Erythroblast (primary cell): ENCODE measurements at regions not wholly inside any gene's neighbourhood (a gene's known extent, or its start where the extent isn't known, plus 50 kb on each side); places are given as distances from the start of the nearest gene placed in this dataset.
A peak's percentile ranks its signal among the peaks of the same experiment; 100 is the strongest.

Source experiments
- DNase-seq, 2 experiments: peaks; one replicate each; lab custom pipeline; 2025; lab: John Stamatoyannopoulos, UW
- GATA1 ChIP-seq: IDR thresholded peaks from 2 replicates; pipeline ENCODE4 v1.6.1; 2011; ENCODE audit warnings: low read depth, mild to moderate bottlenecking, control low read depth, low read length, moderate library complexity
- POLR2A ChIP-seq: IDR thresholded peaks from 2 replicates; pipeline ENCODE4 v1.6.1; 2011; ENCODE audit warnings: mild to moderate bottlenecking, low read length

- TF ChIP-seq GATA1: no peak
- TF ChIP-seq POLR2A: no peak
Observed at GRCh38 chr1:185627171-185627570, 107.0 kb upstream of the HMCN1 start.

DNA sequence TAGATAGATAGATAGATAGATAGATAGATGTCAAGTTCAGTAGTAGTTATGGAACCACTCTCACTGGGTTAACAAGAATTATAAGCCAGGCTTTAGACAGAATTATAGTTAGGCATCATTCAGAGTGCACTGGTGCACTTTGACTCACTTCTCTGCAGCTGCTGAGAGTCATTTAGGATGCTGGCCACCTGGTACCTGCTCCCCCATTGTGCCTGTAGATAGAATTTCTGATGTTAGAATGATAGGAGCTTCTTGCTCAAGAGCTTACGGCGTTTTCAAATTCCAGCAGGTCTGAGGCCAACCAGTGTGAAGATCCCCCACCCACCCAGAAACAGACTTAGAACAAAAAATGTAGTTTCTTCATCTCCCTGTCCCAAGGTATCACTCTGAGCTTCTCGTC is 107.8 kb upstream of the HMCN1 start:
- no peak for TF ChIP-seq GATA1
- TF ChIP-seq POLR2A: no peak
- DNase-seq: no peak

More at GRCh38 chr1:185627171-185627570, 107.0 kb upstream of the HMCN1 start:
- DNase-seq: no peak

DNA sequence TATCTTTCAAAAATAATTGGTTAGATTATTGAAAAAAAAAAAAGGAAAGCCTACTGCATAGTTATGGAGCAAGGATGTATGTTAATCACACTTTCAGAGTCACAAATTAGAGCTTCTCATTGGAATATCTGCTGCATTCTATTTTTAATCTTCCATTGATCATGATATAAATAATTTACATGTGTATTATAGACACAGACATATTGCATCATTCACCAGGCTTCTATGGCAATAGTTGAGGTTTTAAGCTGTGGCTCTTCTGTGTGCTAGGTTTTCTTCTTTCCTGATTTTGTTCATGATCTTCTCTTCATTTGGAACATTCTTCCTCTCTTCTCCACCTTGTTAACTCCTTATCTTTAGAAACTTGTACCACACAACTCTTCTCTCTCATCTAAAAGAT is 123.2 kb upstream of the HMCN1 start:
- no peak for DNase-seq
- TF ChIP-seq GATA1: no peak
- TF ChIP-seq POLR2A: no peak

- DNase-seq: no peak
- TF ChIP-seq POLR2A (no peak), GATA1 (no peak)
Observed at GRCh38 chr1:185608177-185608576, 126.0 kb upstream of the HMCN1 start.

DNA sequence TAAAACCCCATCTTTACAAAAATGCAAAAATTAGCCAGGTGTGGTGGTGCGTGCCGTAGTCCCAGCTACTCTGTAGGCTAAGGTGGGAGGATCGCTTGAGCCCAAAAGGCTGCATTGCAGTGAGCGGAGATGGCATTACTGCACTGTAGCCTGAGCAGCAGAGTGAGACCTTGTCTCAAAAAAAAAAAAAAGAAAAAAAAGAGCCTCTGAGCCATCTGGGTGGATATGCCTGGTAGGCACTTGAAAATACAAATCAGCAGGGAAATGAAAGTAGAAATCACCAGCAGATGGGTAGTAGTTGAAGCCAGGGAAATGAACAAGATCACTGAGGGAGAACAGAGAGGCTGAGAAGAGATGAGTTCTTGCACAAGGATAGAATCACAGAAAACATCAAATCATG is 131.0 kb upstream of the HMCN1 start:
- TF ChIP-seq POLR2A (no peak), GATA1 (no peak)
- DNase-seq: no peak

GRCh38 chr1:185601189-185601588 is 133.0 kb upstream of the HMCN1 start:
- no peak for DNase-seq
- TF ChIP-seq GATA1 (no peak), POLR2A (no peak)

- TF ChIP-seq GATA1 (no peak), POLR2A (no peak)
- DNase-seq: no peak
Observed at GRCh38 chr1:185600641-185601040, 133.6 kb upstream of the HMCN1 start.

GRCh38 chr1:185598332-185598731 is 135.9 kb upstream of the HMCN1 start:
- no peak for DNase-seq
- TF ChIP-seq GATA1: no peak
- TF ChIP-seq POLR2A: no peak

GRCh38 chr1:185595835-185596667 is 138.1 kb upstream of the HMCN1 start:
- no peak for TF ChIP-seq POLR2A
- no peak for TF ChIP-seq GATA1
- peak; percentile 40 to 61 for DNase-seq

GRCh38 chr1:185594786-185595410 is 139.3 kb upstream of the HMCN1 start:
- no peak for DNase-seq
- TF ChIP-seq GATA1 (no peak), POLR2A (no peak)

DNA sequence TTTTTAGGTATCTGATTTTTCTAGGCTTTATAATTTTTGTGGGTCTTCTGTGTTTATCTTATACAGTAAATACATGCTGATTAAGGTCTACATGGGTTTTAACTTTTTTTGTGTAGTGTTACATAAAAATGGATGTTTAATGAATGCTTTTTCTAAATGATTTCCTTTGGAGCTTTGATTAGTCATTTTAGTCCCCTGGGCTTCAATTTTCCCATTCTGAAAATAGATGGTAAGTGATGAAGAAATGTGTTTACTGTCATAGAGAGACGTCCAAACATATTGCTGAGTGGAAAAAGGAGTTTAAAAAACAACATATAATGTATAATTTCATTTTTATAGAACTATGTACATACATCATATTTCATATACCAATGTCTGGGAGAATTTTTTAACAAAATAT is 140.9 kb upstream of the HMCN1 start:
- TF ChIP-seq POLR2A (no peak), GATA1 (no peak)
- DNase-seq: no peak

DNA sequence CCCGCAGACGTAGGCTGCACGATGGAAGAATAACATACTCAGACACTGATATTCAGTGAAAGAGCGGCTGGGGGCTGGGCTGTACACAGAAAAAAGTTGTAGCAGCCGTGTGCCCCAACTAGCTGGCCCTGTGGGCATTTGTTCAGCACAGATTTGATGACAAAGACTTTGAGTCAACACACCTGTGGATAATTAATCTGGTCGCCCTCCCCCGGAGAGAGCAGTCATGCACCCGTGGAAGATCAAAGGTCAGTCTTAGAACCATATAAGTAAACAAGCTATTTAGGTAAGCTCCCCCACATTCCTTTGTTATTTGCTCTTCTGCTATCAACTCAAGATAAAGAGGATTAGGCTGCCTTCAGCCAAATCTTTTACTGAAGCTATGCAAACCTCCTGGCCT is 148.4 kb upstream of the HMCN1 start:
- no peak for DNase-seq
- TF ChIP-seq GATA1 (no peak), POLR2A (no peak)

DNA sequence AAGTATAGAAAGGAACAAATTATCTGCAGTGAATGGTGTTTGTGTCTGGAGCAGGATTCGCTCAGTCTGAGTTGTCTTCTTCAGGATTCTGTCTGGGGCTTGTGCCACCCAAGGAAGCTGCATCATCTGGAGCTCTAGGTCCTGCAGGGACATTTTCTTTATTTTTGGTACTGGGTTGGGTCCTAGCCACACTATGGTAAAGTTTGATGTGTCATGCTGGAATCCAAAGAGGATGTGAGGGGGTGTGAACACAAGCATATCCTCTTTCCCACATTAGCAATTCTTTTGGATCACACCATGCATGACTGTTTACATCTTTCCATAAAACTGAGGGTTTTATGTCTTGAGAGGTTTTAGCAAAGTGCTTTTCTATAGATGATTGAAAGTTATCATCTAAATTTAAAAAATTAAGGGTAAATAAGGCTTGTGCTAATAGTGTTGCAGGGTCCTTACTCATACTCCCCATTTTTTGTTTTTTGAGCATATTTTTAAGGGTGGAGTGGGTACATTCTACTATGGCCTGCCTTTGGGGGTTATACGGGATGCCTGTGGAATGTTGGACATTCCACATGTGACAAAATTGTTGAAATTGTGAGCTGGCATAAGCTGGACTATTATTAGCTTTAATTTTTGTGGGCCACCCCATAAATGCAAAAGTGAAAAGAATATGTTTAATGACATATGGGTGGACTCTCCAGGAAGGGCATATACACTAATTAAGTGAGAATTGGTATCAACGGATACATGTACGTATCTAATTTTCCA is 152.0 kb upstream of the HMCN1 start:
- DNase-seq: no peak

GRCh38 chr1:185581020-185581419 is 153.2 kb upstream of the HMCN1 start:
- no peak for DNase-seq
- TF ChIP-seq POLR2A: no peak
- TF ChIP-seq GATA1: no peak

More for the DNA sequence above, 152.0 kb upstream of the HMCN1 start:
- TF ChIP-seq POLR2A: no peak
- TF ChIP-seq GATA1: no peak

- TF ChIP-seq GATA1: no peak
- no peak for TF ChIP-seq POLR2A
- DNase-seq: peak; percentile 9 to 12
Observed at GRCh38 chr1:185578293-185578692, 155.9 kb upstream of the HMCN1 start.
